K562 (cell line): ENCODE measurements at regions not wholly inside any gene's neighbourhood (a gene's known extent, or its start where the extent isn't known, plus 50 kb on each side); places are given as distances from the start of the nearest gene placed in this dataset.

Experiments
- ATAC-seq: fragments of 200-7000 bp; cut with Tn5 transposase; 3 replicates; pipeline ENCODE4 v1.9.1; 2020; ENCODE audit warnings: moderate library complexity
- BruUV-seq: library from RNA; stranded (reverse); fragments of 400-500 nt; replicated peaks from 2 replicates; lab custom pipeline; 2021; lab: Mats Ljungman, UMichigan
- CTCF ChIA-PET: fragments of 300-600 bp; formaldehyde crosslinking; extraction: SDS; loops from one replicate; lab custom pipeline; 2021; ENCODE audit warnings: low intra/inter-chr PET ratio; lab: Yijun Ruan, JAX
- POLR2A ChIA-PET: fragments of 300-600, 350-650 bp; sonication (Branson Sonifier 250); formaldehyde crosslinking; extraction: SDS; loops from one replicate; lab custom pipeline; 2021; ENCODE audit warnings: antibody characterized with exemption, inconsistent platforms; lab: Yijun Ruan, JAX
- DNase-seq, 4 experiments: peaks; one replicate each; pipeline versions ENCODE4 v3.0.0 to v3.0.0-alpha.2; 2011 to 2018; ENCODE audit warnings: low spot score in 3 of 4, mixed read lengths in 3 of 4; ENCODE audit errors: extremely low read depth in 1 of 4
- FAIRE-seq: peaks from 2 replicates; lab custom pipeline; 2011; peaks lifted over from hg19 to GRCh38; lab: Jason Lieb, UNC
- H2AFZ ChIP-seq: 2 replicates; pipeline ENCODE4 v1.6.0; 2011; ENCODE audit warnings: low read depth, low read length, control low read depth, inconsistent platforms
- H3K27ac ChIP-seq: fragments of 200-600 bp; 3 replicates; pipeline ENCODE4 v1.8.0; 2011; ENCODE audit warnings: low read depth, mild to moderate bottlenecking, control low read depth, inconsistent platforms, low read length, moderate library complexity, mixed read lengths; ENCODE audit errors: extremely low read depth
- H3K27me3 ChIP-seq, 2 experiments: fragments of 300-600 bp in 1 of 2; 2 replicates in 1 of 2; 3 replicates in 1 of 2; pipeline versions ENCODE4 v1.6.0 to v1.8.0; 2011; ENCODE audit warnings: inconsistent platforms in 2 of 2, low read length in 2 of 2, mild to moderate bottlenecking in 1 of 2, mixed read lengths in 1 of 2, moderate library complexity in 1 of 2; ENCODE audit not compliant: control insufficient read depth in 2 of 2, insufficient read depth in 2 of 2
- H3K36me3 ChIP-seq: fragments of 300-600 bp; 3 replicates; pipeline ENCODE4 v1.8.0; 2011; ENCODE audit warnings: mild to moderate bottlenecking, low read length, inconsistent platforms; ENCODE audit not compliant: control insufficient read depth, insufficient read depth
- H3K4me1 ChIP-seq, 2 experiments: fragments of 200-600 bp in 1 of 2; replicated peaks in 1 of 2; 2 replicates in 1 of 2; 3 replicates in 1 of 2; pipeline versions ENCODE4 v1.5.1 to v1.8.0; 2011; ENCODE audit warnings: inconsistent platforms in 2 of 2, low read length in 2 of 2, mild to moderate bottlenecking in 1 of 2, mixed read lengths in 1 of 2, moderate library complexity in 1 of 2; ENCODE audit not compliant: control insufficient read depth in 2 of 2, insufficient read depth in 2 of 2
- H3K4me2 ChIP-seq: 2 replicates; pipeline ENCODE4 v1.6.1; 2011; ENCODE audit warnings: low read length, control low read depth, inconsistent platforms, mixed read lengths; ENCODE audit not compliant: insufficient read depth
- H3K4me3 ChIP-seq: fragments of 200-600 bp; sonication (generic), shearing (Covaris generic); 2 replicates; pipeline ENCODE4 v1.5.1; 2016; ENCODE audit warnings: control low read depth, inconsistent platforms
- H3K79me2 ChIP-seq: fragments of 200-600 bp; 3 replicates; pipeline ENCODE4 v1.8.0; 2011; ENCODE audit warnings: low read length, inconsistent platforms; ENCODE audit not compliant: control insufficient read depth, insufficient read depth
- H3K9ac ChIP-seq, 2 experiments: 2 replicates each; pipeline versions ENCODE4 v1.6.0 to v1.6.1; 2011; ENCODE audit warnings: low read depth in 2 of 2, low read length in 2 of 2, control low read depth in 1 of 2, inconsistent platforms in 1 of 2, mild to moderate bottlenecking in 1 of 2, mixed read lengths in 1 of 2; ENCODE audit not compliant: insufficient read depth in 1 of 2
- H3K9me1 ChIP-seq: one replicate; pipeline ENCODE4 v1.6.0; 2011; ENCODE audit warnings: inconsistent platforms, mild to moderate bottlenecking, low read length, moderate library complexity; ENCODE audit not compliant: control insufficient read depth, insufficient read depth
- H3K9me3 ChIP-seq: replicated peaks from 2 replicates; pipeline ENCODE4 v1.5.1; 2011; ENCODE audit warnings: low read depth, low read length, inconsistent platforms; ENCODE audit not compliant: control insufficient read depth, insufficient read depth
- H4K20me1 ChIP-seq: replicated peaks from 2 replicates; pipeline ENCODE4 v1.6.1; 2011; ENCODE audit warnings: low read length, inconsistent platforms, mixed read lengths; ENCODE audit not compliant: control insufficient read depth, insufficient read depth
- ARID1B ChIP-seq: fragments of 450-650 bp; IDR thresholded peaks from 2 replicates; pipeline ENCODE4 v1.6.1; 2016; ENCODE audit warnings: antibody characterized with exemption, mild to moderate bottlenecking, inconsistent platforms
- ATF3 ChIP-seq, 2 experiments: fragments of 450-650 bp in 1 of 2; sonication (generic) in 1 of 2; formaldehyde crosslinking in 1 of 2; IDR thresholded peaks in 1 of 2; conservative IDR thresholded peaks in 1 of 2; 2 replicates each; pipeline versions ENCODE4 v1.6.1 to v1.8.1; 2016 to 2023; ENCODE audit warnings: mild to moderate bottlenecking in 2 of 2, moderate library complexity in 2 of 2, inconsistent platforms in 1 of 2, missing genetic modification reagents in 1 of 2
- DPF2 ChIP-seq: fragments of 450-650 bp; IDR thresholded peaks from 2 replicates; pipeline ENCODE4 v1.6.1; 2016
- E2F3 ChIP-seq: fragments of 250-450 bp; sonication (Bioruptor Pico); IDR thresholded peaks from 2 replicates; pipeline ENCODE4 v1.4.0; 2020; ENCODE audit warnings: mild to moderate bottlenecking
- ETS1 ChIP-seq: conservative IDR thresholded peaks from 2 replicates; pipeline ENCODE4 v1.6.1; 2011; ENCODE audit warnings: low read depth, mild to moderate bottlenecking, low read length; ENCODE audit not compliant: control insufficient read depth
- FOS ChIP-seq: IDR thresholded peaks from 3 replicates; pipeline ENCODE4 v1.6.1; 2011; ENCODE audit not compliant: insufficient read length; ENCODE audit errors: extremely low read depth
- FOSL1 ChIP-seq: fragments of 200-800 bp; sonication (Bioruptor generic); conservative IDR thresholded peaks from 2 replicates; pipeline ENCODE4 v1.6.1; 2016; ENCODE audit warnings: missing genetic modification characterization, missing compliant biosample characterization
- FOXA3 ChIP-seq, 2 experiments: fragments of 450-650 bp in 1 of 2; sonication (generic) in 1 of 2; formaldehyde crosslinking; IDR thresholded peaks in 1 of 2; conservative IDR thresholded peaks in 1 of 2; 2 replicates each; pipeline versions ENCODE4 v1.4.0 to v1.8.0; 2020 to 2022; ENCODE audit warnings: mild to moderate bottlenecking in 2 of 2, missing genetic modification reagents in 1 of 2
- FOXJ2 ChIP-seq: fragments of 200-800 bp; sonication (Bioruptor generic); IDR thresholded peaks from 2 replicates; pipeline ENCODE4 v1.6.1; 2016; ENCODE audit warnings: missing genetic modification characterization, missing compliant biosample characterization
- HMBOX1 ChIP-seq: sonication (generic); IDR thresholded peaks from 2 replicates; pipeline ENCODE4 v1.6.1; 2016
- JUN ChIP-seq, 2 experiments: sonication (generic) in 1 of 2; formaldehyde crosslinking in 1 of 2; IDR thresholded peaks; 2 replicates each; pipeline versions ENCODE4 v1.6.1 to v1.8.0; 2012 to 2022; ENCODE audit warnings: borderline replicate concordance in 2 of 2, mild to moderate bottlenecking in 2 of 2, improper control_type of control experiment in 1 of 2, low read depth in 1 of 2, low read length in 1 of 2, missing genetic modification reagents in 1 of 2
- JUND ChIP-seq, 2 experiments: IDR thresholded peaks; 2 replicates in 1 of 2; 3 replicates in 1 of 2; pipeline ENCODE4 v1.6.1; 2011; ENCODE audit warnings: borderline replicate concordance in 2 of 2, low read depth in 2 of 2, low read length in 2 of 2, improper control_type of control experiment in 1 of 2, missing biosample characterization in 1 of 2, missing genetic modification characterization in 1 of 2, missing genetic modification reagents in 1 of 2
- KDM1A ChIP-seq, 2 experiments: fragments of 450-650 bp; IDR thresholded peaks; 2 replicates each; pipeline ENCODE4 v1.6.1; 2016; ENCODE audit warnings: mild to moderate bottlenecking in 2 of 2
- MEIS2 ChIP-seq: fragments of 450-650 bp; IDR thresholded peaks from 2 replicates; pipeline ENCODE4 v1.6.1; 2014; ENCODE audit warnings: mild to moderate bottlenecking; ENCODE audit not compliant: partially characterized antibody
- MYNN ChIP-seq, 2 experiments: sonication (generic); formaldehyde crosslinking in 1 of 2; IDR thresholded peaks; 2 replicates each; pipeline versions ENCODE4 v1.5.0 to v1.6.1; 2016 to 2020; ENCODE audit warnings: antibody characterized with exemption in 1 of 2, missing genetic modification reagents in 1 of 2
- SMARCA4 ChIP-seq: fragments of 450-650 bp; IDR thresholded peaks from 2 replicates; pipeline ENCODE4 v1.6.1; 2016
- SMARCE1 ChIP-seq: fragments of 450-650 bp; IDR thresholded peaks from 2 replicates; pipeline ENCODE4 v1.7.1; 2016; ENCODE audit warnings: mild to moderate bottlenecking
- ZNF224 ChIP-seq: sonication (generic); formaldehyde crosslinking; IDR thresholded peaks from 2 replicates; pipeline ENCODE4 v1.8.0; 2022; ENCODE audit warnings: mild to moderate bottlenecking, missing genetic modification reagents
- ZNF384 ChIP-seq: IDR thresholded peaks from 2 replicates; pipeline ENCODE4 v1.6.1; 2012; ENCODE audit warnings: low read depth, low read length, improper control_type of control experiment
- WGBS: fragments of 100-300 bp; shearing (Covaris generic); methylation state at CpG from one replicate; pipeline ENCODE4 v1.1.6; 2016; ENCODE audit warnings: low coverage, mixed read lengths; ENCODE audit not compliant: insufficient coverage; ENCODE audit errors: missing lambda C conversion rate; 5-methylcytosine and 5-hydroxymethylcytosine counted together
- in situ Hi-C: fragments of 300-500 bp; cut with MboI; formaldehyde crosslinking; loops from 4 replicates; pipeline ENCODE4 v1.15.0; 2018; ENCODE audit warnings: inconsistent platforms, mixed read lengths
- intact Hi-C: fragments of 100-400 bp; cut with micrococcal nuclease; formaldehyde crosslinking; loops from 2 replicates; pipeline ENCODE4 v1.14.2; 2022

DNA sequence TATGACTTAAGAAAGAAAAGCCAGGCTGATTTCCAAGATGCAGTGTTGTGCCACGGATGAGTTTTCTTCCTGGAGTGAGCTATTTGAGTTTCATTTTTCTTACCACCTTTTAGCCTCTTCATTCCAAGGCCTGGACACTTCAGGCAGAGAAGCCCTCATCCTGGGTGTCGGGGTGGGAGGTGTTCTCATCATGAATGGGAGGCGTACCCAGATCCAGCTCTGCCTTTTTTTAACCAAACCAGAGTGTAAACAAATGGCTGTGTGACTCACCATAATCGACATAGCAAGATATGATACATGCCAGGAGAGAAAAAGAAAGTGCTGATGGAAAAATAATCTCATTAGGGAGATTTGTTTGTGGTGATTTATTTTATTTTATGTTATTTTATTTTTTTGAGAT lies 79.9 kb downstream of the ARF6 start:
- Histone ChIP-seq H2AFZ (no peak overlapping the region), H3K4me3 (no peak overlapping the region), H3K9me3 (no peaks in the 10 kb centered on the region), H3K9me1 (no peaks in the 10 kb centered on the region), H3K9ac (no peak overlapping the region), H3K4me1 (peaks cover 7 to 41% of the 10 kb centered on the region in 2 experiments; a peak in 4 of 5 replicates), H3K36me3 (no peaks in the 10 kb centered on the region), H4K20me1 (no peaks in the 10 kb centered on the region), H3K27me3 (no peaks in the 10 kb centered on the region), H3K27ac (no peak overlapping the region), H3K79me2 (no peaks in the 10 kb centered on the region), H3K4me2 (no peak overlapping the region)
- no TSS peak for BruUV-seq
- intact Hi-C loops (loop anchor here (5.0 to 10.0 kb wide), 2 partner anchors 76 to 108 kb away; no protein-coding TSS in a partner anchor), in situ Hi-C loops (no loop called here)
- TF ChIP-seq SMARCE1 (0 out of 2 replicates have a peak, but pooled peaks have one; percentile 26), FOXA3 (CRISPR knock-in tag; conservative IDR thresholded peaks at IDR 0.05 in 1 of 2, IDR thresholded peaks at IDR 0.05 in 1 of 2) (peak in 1 of 2 experiments; percentile 30; a peak in 1 of 4 replicates), FOSL1 (tag) (peak; percentile 77), MYNN (IDR thresholded peaks at IDR 0.05) (no peak), MYNN (CRISPR knock-in tag; IDR thresholded peaks at IDR 0.05) (no peak), MEIS2 (peak; percentile 27), JUND (IDR thresholded peaks at IDR 0.05; ENCODE audit: borderline replicate concordance, low read depth, low read length) (peak; percentile 77), JUND (tag; IDR thresholded peaks at IDR 0.05; ENCODE audit: borderline replicate concordance, low read depth, low read length) (peak; percentile 71; the same call in 1 of the 3 replicates), ZNF224 (no peak), DPF2 (0 out of 2 replicates have a peak, but pooled peaks have one; percentile 38), FOXJ2 (tag) (peak; percentile 29; the same call in 1 of the 2 replicates), HMBOX1 (0 out of 2 replicates have a peak, but pooled peaks have one; percentile 13), ATF3 (IDR thresholded peaks at IDR 0.05) (peak; percentile 69), ATF3 (CRISPR knock-in tag; conservative IDR thresholded peaks at IDR 0.05) (no peak), ZNF384 (peak; percentile 16; the same call in 1 of the 2 replicates), ETS1 (no peak), SMARCA4 (peak; percentile 60; the same call in 1 of the 2 replicates), ARID1B (peak; percentile 47; the same call in 1 of the 2 replicates), KDM1A (IDR thresholded peaks at IDR 0.05) (peak; percentile 40 to 46; a peak in 1 of 4 replicates), E2F3 (CRISPR knock-in tag) (no peak), JUN (IDR thresholded peaks at IDR 0.05; ENCODE audit: borderline replicate concordance, low read depth, low read length) (0 out of 2 replicates have a peak, but pooled peaks have one; percentile 48), JUN (CRISPR knock-in tag; IDR thresholded peaks at IDR 0.05; ENCODE audit: borderline replicate concordance) (no peak), FOS (peak; percentile 7)
- CTCF ChIA-PET = no interaction called here
- FAIRE-seq (peak; percentile 26), DNase-seq (peak in 2 of 4 experiments; percentile 31 to 48), ATAC-seq (peak; percentile 17; the same call in 1 of the 3 replicates)
- POLR2A ChIA-PET = interaction anchor here (0.8 to 1.3 kb wide), 4 partner anchors 14 to 33 kb away, joined by 3 to 7 read pairs (median 4); no protein-coding TSS in a partner anchor
- 7% methylated on average over 4 of the region's 4 CpGs for WGBS
